Kidney (tissue), 13 donors: ENCODE measurements at regions not wholly inside any gene's neighbourhood (a gene's known extent, or its start where the extent isn't known, plus 50 kb on each side); places are given as distances from the start of the nearest gene placed in this dataset.

Source experiments
- DNase-seq, 5 donors: peaks; one replicate each; pipeline ENCODE4 v3.0.0-alpha.2; 2013 to 2020
- FAIRE-seq: peaks from 2 replicates; lab custom pipeline; 2012; peaks lifted over from hg19 to GRCh38; lab: Jason Lieb, UNC
- H3K27ac ChIP-seq, 2 donors: one replicate each; pipeline ENCODE4 v1.7.0; 2013; ENCODE audit warnings: low read depth in 2 of 2, low read length in 2 of 2, inconsistent platforms in 1 of 2
- H3K27me3 ChIP-seq: one replicate; pipeline ENCODE4 v1.7.1; 2013; ENCODE audit warnings: low read length, inconsistent platforms; ENCODE audit not compliant: control insufficient read depth, insufficient read depth
- H3K36me3 ChIP-seq, 3 donors: one replicate each; pipeline versions ENCODE4 v1.7.0 to v1.7.1; 2013; ENCODE audit warnings: low read length in 3 of 3, control low read depth in 1 of 3, inconsistent platforms in 1 of 3; ENCODE audit not compliant: insufficient read depth in 3 of 3, control insufficient read depth in 2 of 3
- H3K4me1 ChIP-seq, 3 donors: one replicate each; pipeline versions ENCODE4 v1.7.0 to v1.7.1; 2013; ENCODE audit warnings: low read length in 3 of 3, inconsistent platforms in 1 of 3, low read depth in 1 of 3; ENCODE audit not compliant: control insufficient read depth in 2 of 3, insufficient read depth in 2 of 3
- H3K4me3 ChIP-seq, 3 donors: one replicate each; pipeline versions ENCODE4 v1.7.0 to v1.8.1; 2013; ENCODE audit warnings: low read length in 3 of 3, control low read depth in 1 of 3, inconsistent platforms in 1 of 3
- H3K9ac ChIP-seq, 3 donors: one replicate each; pipeline versions ENCODE4 v1.7.0 to v1.7.1; 2013; ENCODE audit warnings: low read length in 3 of 3, control low read depth in 1 of 3, inconsistent platforms in 1 of 3
- H3K9me3 ChIP-seq, 3 donors: one replicate each; pipeline versions ENCODE4 v1.7.0 to v1.7.1; 2013; ENCODE audit warnings: low read length in 3 of 3, control low read depth in 1 of 3, inconsistent platforms in 1 of 3; ENCODE audit not compliant: control insufficient read depth in 2 of 3, insufficient read depth in 1 of 3
- CTCF ChIP-seq: IDR thresholded peaks from 3 replicates; pipeline ENCODE4 v1.5.1; 2012; ENCODE audit warnings: mild to moderate bottlenecking, moderate library complexity, borderline replicate concordance; ENCODE audit not compliant: insufficient read depth; ENCODE audit errors: extremely low read depth
- intact Hi-C: fragments of 100-400 bp; cut with DNase I; formaldehyde crosslinking; loops from one replicate; pipeline ENCODE4 v1.11.1; 2022
- donor health status: control.
- donor health status: control.
- donor health status: control.
- donor health status: control.
- donor health status: control.
- donor health status: DM: yes; HTN: yes; CAD: no.
- donor health status: Normal renal cell carcinoma (clear cell type).

DNA sequence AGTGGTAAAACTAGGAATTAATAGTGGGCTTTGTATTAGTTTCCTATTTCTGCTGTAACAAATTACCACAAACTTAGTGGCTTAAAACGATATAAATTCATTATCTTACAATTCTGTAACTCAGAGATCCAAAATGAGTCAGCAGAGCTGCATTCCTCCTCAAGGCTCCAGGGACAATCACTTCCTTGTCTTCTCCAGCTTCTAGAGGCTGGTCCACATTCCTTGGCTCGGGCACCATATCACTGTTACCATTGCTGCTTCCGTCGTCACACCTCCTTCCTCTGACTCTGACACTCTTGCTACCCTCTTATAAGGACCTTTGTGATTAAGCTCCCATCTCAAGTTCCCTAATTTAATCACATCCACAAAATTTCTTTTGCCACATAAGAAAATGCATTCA, 567.8 kb upstream of the KLHL29 start:
- Histone ChIP-seq H3K27me3 (no peaks in the 10 kb centered on the region), H3K36me3 (no peaks in the 10 kb centered on the region), H3K4me3 (no peak overlapping the region), H3K4me1 (no peaks in the 10 kb centered on the region), H3K27ac (no peak overlapping the region), H3K9ac (no peak overlapping the region), H3K9me3 (no peaks in the 10 kb centered on the region)
- no peak for FAIRE-seq
- intact Hi-C loops = no loop called here
- no peak for DNase-seq
- TF ChIP-seq CTCF = no peak

GRCh38 chr2:22821458-22821857, 563.5 kb upstream of the KLHL29 start:
- Histone ChIP-seq H3K4me1 (no peaks in the 10 kb centered on the region), H3K9ac (no peak overlapping the region), H3K9me3 (no peaks in the 10 kb centered on the region), H3K4me3 (no peak overlapping the region), H3K27ac (no peak overlapping the region), H3K27me3 (no peaks in the 10 kb centered on the region), H3K36me3 (no peaks in the 10 kb centered on the region)
- TF ChIP-seq CTCF = no peak
- intact Hi-C loops = no loop called here
- no peak for FAIRE-seq
- no peak for DNase-seq

GRCh38 chr2:22822835-22823234, 562.1 kb upstream of the KLHL29 start:
- no peak for FAIRE-seq
- DNase-seq = no peak
- intact Hi-C loops = no loop called here
- Histone ChIP-seq H3K27me3 (no peaks in the 10 kb centered on the region), H3K4me1 (no peaks in the 10 kb centered on the region), H3K4me3 (no peak overlapping the region), H3K9ac (no peak overlapping the region), H3K27ac (no peak overlapping the region), H3K36me3 (no peaks in the 10 kb centered on the region), H3K9me3 (no peaks in the 10 kb centered on the region)
- TF ChIP-seq CTCF = no peak

GRCh38 chr2:22824618-22825017, 560.4 kb upstream of the KLHL29 start:
- Histone ChIP-seq H3K4me1 (no peaks in the 10 kb centered on the region), H3K4me3 (no peak overlapping the region), H3K9ac (no peak overlapping the region), H3K27ac (no peak overlapping the region), H3K36me3 (no peaks in the 10 kb centered on the region), H3K27me3 (no peaks in the 10 kb centered on the region), H3K9me3 (no peaks in the 10 kb centered on the region)
- TF ChIP-seq CTCF = no peak
- DNase-seq = no peak
- intact Hi-C loops = no loop called here
- no peak for FAIRE-seq
